HCT116 (cell line): ENCODE measurements at regions not wholly inside any gene's neighbourhood (a gene's known extent, or its start where the extent isn't known, plus 50 kb on each side); places are given as distances from the start of the nearest gene placed in this dataset.

Experiments used
- CEBPB ChIP-seq: IDR thresholded peaks from 2 replicates; pipeline ENCODE4 v1.6.1; 2012; ENCODE audit warnings: low read depth
- POLR2A ChIP-seq: IDR thresholded peaks from 2 replicates; pipeline ENCODE4 v1.7.0; 2011; ENCODE audit warnings: borderline replicate concordance; ENCODE audit not compliant: insufficient read depth, insufficient read length; ENCODE audit errors: extremely low read depth
- RAD21 ChIP-seq: IDR thresholded peaks from 2 replicates; pipeline ENCODE4 v1.6.1; 2012; ENCODE audit warnings: low read depth, mild to moderate bottlenecking
- TF ChIP-seq, protein P1 (sequence below), 3 experiments: fragments of 200-600 bp in 1 of 3; sonication (generic) in 1 of 3; IDR thresholded peaks in 2 of 3; conservative IDR thresholded peaks in 1 of 3; 2 replicates each; pipeline ENCODE4 v1.5.1; 2012 to 2017; ENCODE audit warnings: low read depth in 2 of 3, low read length in 2 of 3, antibody characterized with exemption in 1 of 3, borderline replicate concordance in 1 of 3, control low read depth in 1 of 3, mild to moderate bottlenecking in 1 of 3, mixed read lengths in 1 of 3, mixed run types in 1 of 3, moderate library complexity in 1 of 3; ENCODE audit not compliant: insufficient read depth in 1 of 3

DNA sequence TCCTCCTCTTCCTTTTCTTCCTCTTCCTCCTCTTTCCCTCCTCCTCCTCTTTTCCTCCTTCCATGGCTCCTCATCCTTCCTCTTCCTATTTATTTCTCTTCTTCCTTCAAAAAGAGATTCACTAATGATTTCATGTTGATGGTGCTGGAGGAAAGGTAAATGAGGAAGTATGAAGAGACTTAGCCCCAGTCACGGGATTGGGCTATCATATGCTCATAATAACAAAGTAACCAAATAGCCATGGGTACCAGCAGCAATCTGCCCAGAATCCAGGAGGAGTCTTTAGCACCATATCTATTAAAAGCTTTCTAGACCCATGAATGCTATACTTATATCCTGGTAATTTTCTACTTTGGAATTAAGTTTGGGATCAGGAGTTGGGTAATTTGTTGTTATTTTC lies 910.9 kb upstream of the MAP3K7 start:
- TF ChIP-seq, protein P1, sequence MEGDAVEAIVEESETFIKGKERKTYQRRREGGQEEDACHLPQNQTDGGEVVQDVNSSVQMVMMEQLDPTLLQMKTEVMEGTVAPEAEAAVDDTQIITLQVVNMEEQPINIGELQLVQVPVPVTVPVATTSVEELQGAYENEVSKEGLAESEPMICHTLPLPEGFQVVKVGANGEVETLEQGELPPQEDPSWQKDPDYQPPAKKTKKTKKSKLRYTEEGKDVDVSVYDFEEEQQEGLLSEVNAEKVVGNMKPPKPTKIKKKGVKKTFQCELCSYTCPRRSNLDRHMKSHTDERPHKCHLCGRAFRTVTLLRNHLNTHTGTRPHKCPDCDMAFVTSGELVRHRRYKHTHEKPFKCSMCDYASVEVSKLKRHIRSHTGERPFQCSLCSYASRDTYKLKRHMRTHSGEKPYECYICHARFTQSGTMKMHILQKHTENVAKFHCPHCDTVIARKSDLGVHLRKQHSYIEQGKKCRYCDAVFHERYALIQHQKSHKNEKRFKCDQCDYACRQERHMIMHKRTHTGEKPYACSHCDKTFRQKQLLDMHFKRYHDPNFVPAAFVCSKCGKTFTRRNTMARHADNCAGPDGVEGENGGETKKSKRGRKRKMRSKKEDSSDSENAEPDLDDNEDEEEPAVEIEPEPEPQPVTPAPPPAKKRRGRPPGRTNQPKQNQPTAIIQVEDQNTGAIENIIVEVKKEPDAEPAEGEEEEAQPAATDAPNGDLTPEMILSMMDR (IDR thresholded peaks at IDR 0.05 in 2 of 3, conservative IDR thresholded peaks at IDR 0.05 in 1 of 3; ENCODE audit: borderline replicate concordance in 1 of 3, insufficient read depth in 1 of 3, low read depth in 2 of 3, low read length in 2 of 3) = no peak
- no peak for TF ChIP-seq CEBPB
- TF ChIP-seq RAD21 = no peak
- no peak for TF ChIP-seq POLR2A
